ACHN (cell line): ENCODE measurements at regions not wholly inside any gene's neighbourhood (a gene's known extent, or its start where the extent isn't known, plus 50 kb on each side); places are given as distances from the start of the nearest gene placed in this dataset.

Experiments
- DNase-seq: peaks from one replicate; pipeline ENCODE4 v3.0.0-alpha.2; 2015
- in situ Hi-C: cut with HindIII; loops from 2 replicates; pipeline ENCODE4 v1.10.0; 2017; ENCODE audit warnings: low sequenced_read_pairs, low pct_ligation_motif_present, low pct_unique_long_range_greater_than_20kb

DNA sequence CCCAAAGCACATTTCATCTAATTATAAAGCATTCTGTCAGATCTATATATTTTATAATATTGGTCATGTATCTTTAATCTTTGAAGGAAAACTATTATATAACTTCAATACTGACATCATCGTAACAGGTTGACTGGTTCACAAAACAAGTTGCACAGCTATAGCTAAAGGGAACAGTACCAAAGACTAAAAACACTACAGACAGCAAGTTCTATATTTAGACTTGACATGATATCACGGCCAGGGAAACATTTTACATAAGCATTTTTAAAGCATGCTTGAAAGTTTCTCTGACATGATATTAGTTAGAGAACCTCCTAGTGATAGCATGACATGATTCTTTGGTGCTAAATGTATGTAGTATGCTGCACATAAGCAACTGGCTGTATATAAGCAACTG, 182.5 kb downstream of the NDFIP2 start:
- DNase-seq = no peak
- in situ Hi-C loops = no loop called here

DNA sequence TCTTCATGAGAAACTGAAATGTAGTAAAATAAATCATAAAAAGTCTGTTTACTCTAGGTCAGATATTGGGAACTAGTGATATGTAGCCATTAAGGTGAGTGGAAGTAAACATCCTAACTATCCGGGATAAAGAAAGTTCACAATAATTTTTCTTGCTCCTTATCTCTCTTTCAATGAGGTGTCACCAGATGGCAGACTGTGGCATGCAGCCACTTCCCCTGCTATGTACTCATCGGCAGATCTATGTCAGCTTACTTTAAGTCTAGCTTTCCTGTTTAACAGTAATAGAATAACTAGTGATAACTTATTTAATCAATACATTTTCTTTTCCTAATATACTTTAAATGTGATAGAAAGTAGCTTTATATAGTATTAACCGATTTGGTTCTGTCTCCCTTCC, 181.9 kb downstream of the NDFIP2 start:
- in situ Hi-C loops = no loop called here
- peak; percentile 25 for DNase-seq

DNA sequence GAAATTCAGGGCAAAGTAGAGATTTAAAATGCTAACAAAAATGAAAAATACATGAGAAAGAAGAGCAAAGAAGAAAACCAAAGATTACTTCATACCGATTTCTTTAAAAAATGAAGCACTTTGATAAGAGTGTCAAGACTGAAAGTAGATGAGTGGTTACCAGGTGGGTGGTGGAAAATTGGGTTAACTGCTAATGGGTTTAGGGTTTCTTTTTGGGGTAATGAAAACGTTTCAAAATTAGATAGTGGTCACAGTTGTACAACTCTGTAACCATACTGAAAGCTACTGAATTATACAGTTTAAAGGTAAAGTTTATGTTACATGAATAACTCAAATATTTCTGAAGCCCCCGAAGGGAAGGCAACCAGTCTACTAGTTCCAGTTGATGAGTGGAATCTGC, 179.4 kb downstream of the NDFIP2 start:
- DNase-seq = no peak
- in situ Hi-C loops = no loop called here

DNA sequence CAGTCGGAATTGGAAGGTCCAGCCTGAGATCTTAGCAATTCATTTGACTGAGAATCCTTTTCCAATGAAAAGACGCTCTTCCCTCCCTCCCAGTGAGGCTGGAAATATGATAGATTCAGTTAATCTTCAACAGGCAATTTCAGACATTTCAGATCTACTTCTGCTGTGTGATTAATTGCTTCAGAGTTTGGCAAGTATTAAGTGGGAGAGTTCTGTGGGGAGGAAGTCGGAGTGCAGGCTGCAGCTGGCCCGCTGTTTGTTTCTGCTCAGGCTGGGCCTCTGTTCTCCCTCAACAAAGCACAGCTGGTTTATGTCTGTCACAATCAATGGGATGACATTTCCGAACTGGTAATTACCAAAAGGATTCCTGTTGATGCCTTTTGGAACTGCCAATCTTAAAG, 178.2 kb downstream of the NDFIP2 start:
- in situ Hi-C loops = no loop called here
- DNase-seq = no peak

DNA sequence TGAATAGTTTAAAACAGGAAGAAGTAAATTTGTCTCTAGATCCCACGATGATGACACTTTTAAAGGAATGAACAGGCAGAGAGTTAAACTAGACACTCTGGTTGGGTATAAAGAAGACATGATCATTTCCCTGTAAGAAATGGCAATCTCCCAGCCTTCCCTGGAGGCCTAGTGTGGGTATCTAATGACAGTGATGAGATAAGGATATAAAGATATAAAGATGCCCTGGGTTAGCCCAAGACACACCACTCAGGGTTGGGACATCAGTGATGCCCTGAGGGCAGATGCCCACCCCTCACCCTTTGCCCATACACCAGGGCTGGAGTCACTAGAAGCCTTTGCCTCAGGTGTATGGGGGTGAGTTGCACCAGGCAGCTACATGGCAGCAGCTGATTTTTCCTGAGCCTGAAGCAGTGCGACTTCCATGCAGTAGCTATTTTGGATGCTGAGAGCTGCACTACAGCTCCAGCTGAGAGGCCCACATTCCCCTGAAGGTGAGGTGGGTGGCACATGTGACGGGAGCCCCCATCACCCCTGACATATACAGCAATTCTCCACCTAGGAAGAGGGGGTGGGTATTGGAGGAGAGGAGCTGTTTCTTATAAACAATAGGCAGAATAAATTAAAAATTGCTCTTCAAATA, 177.5 kb downstream of the NDFIP2 start:
- in situ Hi-C loops = no loop called here
- DNase-seq = no peak

DNA sequence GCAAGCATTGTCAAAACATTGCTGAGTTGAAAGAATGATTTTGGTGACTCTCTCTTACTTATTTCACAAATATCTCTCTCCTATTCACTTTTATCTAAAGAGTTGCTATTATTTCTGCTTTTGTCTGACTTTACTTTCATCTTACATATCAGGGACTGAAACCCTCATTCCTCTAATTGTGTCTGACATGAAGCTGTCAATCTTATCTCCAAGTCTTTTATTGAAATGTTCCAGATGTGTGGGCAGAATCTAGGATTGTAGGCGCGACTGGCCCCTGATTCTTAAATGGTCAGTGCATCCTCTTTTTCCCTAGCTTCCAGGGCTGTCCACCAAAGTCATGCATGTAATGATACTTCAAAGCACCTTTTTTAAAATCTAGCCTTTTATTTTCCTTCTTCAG, 174.6 kb downstream of the NDFIP2 start:
- no peak for DNase-seq
- in situ Hi-C loops = no loop called here

DNA sequence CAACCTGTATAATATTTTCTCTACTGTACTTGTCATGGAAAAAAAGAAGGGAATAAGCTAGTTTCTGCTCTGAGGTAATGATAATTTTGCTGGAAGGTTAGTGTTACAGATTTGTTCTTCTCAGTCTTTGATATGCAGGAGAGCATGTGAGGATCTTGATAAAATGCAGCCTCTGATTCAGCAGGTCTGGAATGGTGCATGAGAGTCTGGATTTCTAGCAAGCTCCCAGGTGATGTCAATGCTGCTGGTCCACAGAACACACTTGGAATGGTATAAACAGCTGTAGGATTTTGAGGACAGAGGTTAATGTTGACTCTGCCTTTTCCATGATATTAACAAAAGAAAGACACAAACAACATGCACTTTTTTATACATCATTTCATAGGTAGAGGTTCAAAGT, 173.6 kb downstream of the NDFIP2 start:
- in situ Hi-C loops = no loop called here

DNA sequence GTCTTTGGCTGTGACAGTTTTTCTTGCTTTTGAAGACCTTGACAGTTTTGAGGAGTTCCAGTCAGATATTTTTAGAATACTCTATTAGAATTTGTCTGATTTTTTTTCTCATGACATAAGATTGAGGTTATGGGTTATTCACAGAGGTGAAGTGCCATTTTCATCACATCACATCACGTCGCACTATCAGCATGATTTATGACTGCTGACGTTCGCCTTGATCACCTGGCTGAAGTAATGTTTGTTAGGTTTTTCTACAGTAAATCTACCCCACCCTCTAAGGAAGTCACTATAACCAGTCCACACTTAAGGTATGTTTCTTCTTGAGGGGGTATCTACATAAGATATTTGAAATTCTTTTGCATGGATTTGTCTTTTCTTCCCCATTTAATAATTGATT, 169.7 kb downstream of the NDFIP2 start:
- in situ Hi-C loops = no loop called here
- no peak for DNase-seq

More for the DNA sequence above, 173.6 kb downstream of the NDFIP2 start:
- DNase-seq = no peak

DNA sequence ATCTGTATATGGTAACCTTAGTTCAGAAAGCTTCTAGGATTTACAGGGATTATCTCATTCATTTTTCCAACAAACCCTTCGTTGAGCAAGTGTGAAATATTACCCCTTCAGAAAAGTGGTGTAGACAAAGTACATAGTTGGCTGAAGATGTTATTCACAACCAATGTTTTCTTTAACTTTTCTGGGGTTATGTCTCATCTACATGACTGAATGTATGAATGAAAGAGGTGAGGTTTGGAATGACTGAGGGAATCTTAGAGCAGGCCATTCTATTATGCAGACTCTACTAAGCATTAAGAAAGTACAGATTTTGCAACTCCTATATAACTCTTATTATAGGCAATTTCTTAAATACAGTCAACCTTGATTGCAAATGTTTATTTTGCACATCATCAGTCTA, 167.2 kb downstream of the NDFIP2 start:
- in situ Hi-C loops = no loop called here
- DNase-seq = no peak

DNA sequence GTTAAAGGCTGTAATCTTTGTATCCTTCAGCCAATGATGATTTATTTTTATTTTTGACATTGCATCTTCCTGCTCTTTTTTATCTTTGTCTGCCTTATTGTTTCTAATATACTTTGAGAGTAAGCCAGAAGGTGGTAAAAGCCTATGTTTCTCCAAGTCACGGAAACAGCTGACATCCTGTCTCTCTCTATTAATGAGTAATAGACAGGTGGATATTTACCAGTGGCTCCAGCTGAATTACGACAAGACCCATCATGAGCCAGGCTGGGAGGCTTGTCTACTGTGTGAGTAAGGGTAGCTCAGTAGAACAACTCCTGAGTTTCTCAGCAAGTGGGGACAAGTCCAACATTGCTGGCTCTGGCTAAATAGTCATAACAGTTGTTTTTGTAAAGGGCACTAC, 166.6 kb downstream of the NDFIP2 start:
- peak; percentile 2 for DNase-seq
- in situ Hi-C loops = no loop called here

DNA sequence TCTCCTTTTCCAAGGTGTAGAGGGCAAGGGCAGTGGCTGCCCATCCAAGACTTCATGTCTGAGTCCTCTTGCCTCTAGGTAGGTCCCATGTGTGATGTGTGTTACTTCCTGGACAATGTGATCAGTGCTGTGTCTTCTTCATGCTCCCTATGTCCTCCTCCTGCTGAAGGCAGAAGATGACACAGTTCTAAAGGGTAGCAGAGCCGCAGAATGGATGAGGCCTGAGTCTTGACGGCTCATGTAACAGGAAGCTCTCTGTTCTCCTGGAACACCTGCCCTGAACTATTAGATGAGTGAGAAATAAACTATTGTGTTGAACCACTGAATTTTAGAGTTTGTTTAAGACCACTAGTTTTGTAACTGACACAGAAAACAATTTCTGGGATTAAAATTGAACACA, 165.9 kb downstream of the NDFIP2 start:
- in situ Hi-C loops = no loop called here
- DNase-seq = no peak

DNA sequence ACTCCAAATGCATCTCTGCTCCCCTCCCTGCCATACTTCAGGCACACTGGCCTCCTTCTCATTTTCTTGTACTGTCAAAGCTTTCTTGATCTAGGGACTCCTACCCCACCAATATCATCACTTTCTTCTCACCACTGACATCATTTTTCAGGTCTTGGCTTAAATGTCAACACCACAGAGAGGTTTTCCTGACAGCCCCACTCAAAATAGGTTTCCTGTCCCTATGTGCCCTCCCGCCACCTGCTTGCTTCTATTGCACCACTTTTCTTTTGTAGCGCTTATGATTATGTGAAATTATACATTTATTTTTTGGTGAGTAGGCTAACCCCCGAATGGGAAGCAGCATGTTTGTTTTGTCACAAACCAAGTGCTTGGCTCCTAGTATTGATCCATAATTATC, 164.6 kb downstream of the NDFIP2 start:
- no peak for DNase-seq
- in situ Hi-C loops = no loop called here

DNA sequence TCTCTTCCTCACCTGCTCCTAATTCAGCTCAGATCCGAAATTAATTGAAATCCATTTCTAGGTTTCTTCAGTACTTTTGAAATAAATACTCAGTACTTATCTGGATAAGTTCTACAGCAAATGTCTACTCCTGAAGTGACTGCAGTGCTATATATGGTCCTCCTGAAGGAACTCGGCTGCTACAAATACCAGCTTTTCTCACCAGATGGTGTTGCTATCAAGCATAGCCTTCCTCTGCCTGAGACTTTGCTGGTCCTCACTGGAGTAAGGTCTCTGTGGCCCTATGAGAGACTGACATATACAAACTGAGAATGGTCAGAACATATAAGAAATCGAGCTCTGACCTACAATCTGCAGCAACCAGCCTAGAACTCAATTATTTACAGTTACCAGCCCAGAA, 161.6 kb downstream of the NDFIP2 start:
- DNase-seq = no peak
- in situ Hi-C loops = no loop called here

DNA sequence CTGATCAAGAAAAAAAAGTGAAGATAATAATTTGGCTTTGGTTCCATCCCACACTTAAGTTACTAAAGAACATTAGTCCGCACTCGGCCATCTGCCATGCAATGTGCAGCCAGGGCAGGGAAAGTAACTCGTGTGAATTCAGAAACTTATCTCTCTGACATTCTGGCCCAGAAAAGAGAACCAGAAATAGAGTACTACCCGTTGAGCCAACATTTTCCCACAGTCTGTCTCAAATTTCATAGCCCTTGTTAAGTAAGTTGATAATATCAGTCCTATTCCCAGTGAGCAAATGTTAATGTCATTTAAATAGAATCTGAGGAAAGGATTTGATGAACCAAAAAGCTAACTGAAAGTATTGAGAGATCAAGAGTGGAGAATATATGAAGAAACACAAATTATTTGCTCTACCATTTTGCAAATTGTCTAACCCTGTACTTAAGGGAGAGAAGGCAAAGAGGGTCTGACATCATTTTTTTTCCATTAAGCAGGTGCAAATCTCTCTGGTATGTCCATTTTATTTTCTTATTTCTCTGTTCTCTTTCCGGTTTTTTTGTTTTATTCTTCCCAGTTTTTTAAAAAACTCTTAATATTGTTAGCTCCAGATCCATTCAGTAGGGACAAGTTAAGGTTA, 156.3 kb downstream of the NDFIP2 start:
- in situ Hi-C loops = no loop called here
- no peak for DNase-seq

DNA sequence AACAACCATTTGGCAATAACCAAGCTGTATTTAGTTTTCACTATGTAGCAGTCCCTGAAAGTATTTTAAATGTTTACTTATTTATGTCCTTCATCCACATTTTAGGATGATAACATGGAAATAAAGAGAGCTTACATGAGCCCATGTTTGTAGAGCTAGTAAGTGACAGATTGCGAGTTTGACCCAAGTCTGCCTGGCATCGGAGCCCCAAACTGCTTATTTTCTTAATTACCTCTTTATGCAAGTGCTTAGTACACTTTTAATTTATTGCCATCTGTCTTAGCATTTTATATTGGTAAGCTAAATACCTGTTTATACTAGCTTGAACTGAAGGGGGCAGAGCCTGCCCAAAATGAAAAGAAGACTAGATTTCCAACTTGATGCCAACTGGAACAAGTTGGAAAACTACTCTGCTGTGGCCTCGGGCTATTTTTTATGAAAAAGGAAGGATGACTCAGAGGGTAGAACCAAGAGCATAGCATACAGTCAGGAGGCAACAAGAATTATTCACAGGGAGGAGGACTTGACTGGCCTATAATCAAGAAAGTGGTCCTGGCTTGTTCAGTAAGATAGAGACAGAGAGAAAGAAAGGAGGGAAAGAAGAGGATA, 150.2 kb downstream of the NDFIP2 start:
- in situ Hi-C loops = no loop called here
- peak; percentile 83 for DNase-seq

DNA sequence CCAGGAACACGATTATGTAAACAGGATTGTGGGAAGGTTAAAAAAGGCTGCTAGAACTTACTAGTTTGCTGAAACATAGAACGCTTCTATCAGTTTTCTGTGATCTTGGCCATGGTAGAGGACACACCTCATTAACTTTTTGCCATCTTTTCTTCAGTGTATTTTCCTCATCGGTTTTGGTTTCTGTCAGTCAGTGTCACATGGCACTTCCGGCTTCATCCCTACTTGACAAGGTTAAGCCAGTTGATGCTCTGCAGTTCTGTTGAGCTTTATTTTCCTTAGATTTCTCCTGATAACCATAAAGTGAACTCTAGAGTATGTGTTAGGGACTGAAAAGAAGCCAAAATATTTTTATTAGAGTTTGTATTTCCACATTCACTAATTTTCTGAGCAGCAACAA, 147.5 kb downstream of the NDFIP2 start:
- in situ Hi-C loops = no loop called here
- DNase-seq = no peak

DNA sequence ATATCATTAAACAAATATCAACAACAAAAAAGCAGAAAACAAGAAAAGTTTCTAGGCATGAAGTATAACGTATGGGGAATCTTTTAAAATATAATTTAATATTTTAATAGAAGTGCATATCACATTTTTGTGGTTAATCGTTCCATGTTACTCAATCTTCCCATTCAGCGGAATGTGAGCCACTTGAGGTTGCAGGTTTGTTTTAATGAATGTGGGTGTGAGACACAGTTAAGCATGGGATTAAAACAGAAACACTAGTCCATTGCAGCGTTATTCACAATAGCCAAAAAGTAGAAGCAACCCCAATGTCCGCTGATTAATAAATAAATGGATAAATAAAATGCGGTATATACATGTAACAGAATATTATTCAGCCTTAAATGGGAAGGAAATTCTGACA, 146.0 kb downstream of the NDFIP2 start:
- in situ Hi-C loops = no loop called here
- DNase-seq = no peak

DNA sequence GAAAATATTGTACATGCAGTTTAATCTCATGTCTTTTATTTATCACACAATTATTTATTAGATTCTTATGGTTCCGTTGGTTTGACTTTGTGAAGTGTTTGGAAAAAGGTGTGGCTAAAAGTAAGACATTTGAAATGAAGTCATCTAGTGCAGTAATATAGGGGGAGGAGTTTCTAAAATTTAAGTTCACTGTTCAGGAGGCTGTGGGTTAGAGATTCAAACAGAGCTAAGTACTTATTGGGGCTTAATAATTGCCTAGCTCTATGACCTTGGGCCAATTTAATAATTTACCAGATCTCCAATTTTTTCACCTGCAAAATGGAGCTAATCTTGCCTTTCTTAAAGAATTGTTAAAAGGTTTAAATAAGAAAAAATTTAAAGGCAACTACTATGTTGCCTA, 144.6 kb downstream of the NDFIP2 start:
- in situ Hi-C loops = no loop called here
- DNase-seq = no peak

DNA sequence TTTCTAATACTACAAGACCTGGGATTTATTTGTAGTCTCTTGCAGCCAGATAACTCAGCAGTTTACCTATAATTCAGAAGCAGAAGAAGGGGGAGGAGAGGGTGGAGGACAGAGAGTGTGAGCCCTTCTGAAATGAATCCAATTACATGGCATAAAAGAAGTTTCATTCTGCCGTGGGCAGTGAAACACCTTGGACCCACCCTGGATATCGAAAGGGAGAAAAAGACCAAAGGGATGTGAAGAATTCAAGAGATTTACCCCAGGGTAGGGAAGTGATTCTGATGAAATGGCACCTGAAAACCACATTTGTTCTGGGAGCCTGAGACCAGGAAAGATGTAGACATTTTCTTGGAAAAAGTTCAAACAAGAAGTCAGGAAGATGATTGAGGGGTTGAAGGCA, 140.9 kb downstream of the NDFIP2 start:
- DNase-seq = no peak
- in situ Hi-C loops = no loop called here

DNA sequence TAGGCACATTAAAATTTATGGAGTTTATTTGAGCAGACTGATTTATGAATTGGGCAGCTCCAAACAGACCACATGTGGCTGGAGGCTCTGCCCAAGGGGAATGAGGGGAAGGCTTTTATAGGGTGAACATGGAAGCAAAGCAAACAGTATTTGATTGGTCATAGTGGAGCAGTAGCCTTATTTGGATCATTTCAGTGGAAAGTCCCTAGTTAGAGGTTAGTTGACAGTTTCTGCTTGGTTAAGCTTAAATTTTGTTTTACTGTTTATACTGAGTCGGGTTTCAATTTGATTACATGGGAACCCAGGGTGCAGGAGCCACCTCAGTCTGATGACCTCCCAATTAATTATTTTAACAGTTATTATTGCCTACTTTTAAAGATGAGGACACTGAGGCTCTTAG, 140.5 kb downstream of the NDFIP2 start:
- in situ Hi-C loops = no loop called here
- no peak for DNase-seq
